Upper lobe of right lung (tissue), 1 donor: ENCODE measurements at regions not wholly inside any gene's neighbourhood (a gene's known extent, or its start where the extent isn't known, plus 50 kb on each side); places are given as distances from the start of the nearest gene placed in this dataset.
"Not testable (repeated sequence)": the region's sequence is repeated elsewhere in the genome, so short reads cannot be mapped to it uniquely, and the experiment has no call there.

Experiments
- ATAC-seq: fragments of 200-7000 bp; cut with Tn5 transposase; one replicate; pipeline ENCODE4 v1.9.1; 2020; ENCODE audit warnings: mild to moderate bottlenecking, moderate library complexity
- DNase-seq: peaks from one replicate; pipeline ENCODE4 v3.0.0-alpha.2; 2020
- H3K27ac ChIP-seq: fragments of 200-600 bp; one replicate; pipeline ENCODE4 v1.8.0; 2022
- H3K27me3 ChIP-seq: fragments of 200-600 bp; one replicate; pipeline ENCODE4 v1.8.0; 2022; ENCODE audit warnings: mild to moderate bottlenecking
- H3K36me3 ChIP-seq: fragments of 200-600 bp; one replicate; pipeline ENCODE4 v1.8.0; 2022
- H3K4me1 ChIP-seq: fragments of 200-600 bp; one replicate; pipeline ENCODE4 v1.8.0; 2022
- H3K4me3 ChIP-seq: fragments of 200-600 bp; one replicate; pipeline ENCODE4 v1.8.0; 2022; ENCODE audit warnings: mild to moderate bottlenecking
- H3K9me3 ChIP-seq: fragments of 200-600 bp; one replicate; pipeline ENCODE4 v1.8.0; 2022
- intact Hi-C: fragments of 100-400 bp; cut with DNase I; formaldehyde crosslinking; loops from one replicate; pipeline ENCODE4 v1.11.0; 2022
- TF ChIP-seq, protein P1 (sequence below): fragments of 200-600 bp; IDR thresholded peaks from one replicate; pipeline ENCODE4 v1.8.0; 2022; ENCODE audit warnings: antibody characterized with exemption
- donor health status: DM: no; HTN: yes; CAD: no; lungs with severe emphysema.

DNA sequence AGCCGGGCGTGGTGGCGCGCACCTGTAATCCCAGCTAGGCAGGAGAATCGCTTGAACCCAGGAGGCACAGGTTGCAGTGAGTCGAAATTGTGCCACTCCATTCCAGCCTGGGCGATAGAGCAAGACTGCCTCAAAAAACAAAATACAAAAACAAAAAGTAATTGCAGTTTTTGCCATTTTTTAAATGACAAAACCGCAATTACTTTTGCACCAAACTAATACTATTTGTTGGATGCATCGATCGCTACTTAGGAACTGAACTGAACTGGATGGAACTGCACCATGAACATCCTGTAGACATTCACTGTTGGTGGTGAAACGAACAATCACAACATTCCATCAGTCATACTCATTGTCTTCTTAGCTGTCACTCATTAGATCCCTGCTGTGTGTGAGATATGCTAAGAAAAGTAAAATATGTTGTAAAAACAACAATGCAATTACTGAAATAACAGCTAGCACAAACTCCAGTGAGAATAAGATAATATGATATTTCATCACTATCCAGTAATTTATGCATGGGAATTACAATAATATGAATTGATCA is 341.2 kb downstream of the ACTR3B start:
- H3K36me3 ChIP-seq = no peaks in the 10 kb centered on the region
- no peak for DNase-seq
- no peak overlapping the region for H3K27ac ChIP-seq
- ATAC-seq = no peak
- H3K9me3 ChIP-seq = no peaks in the 10 kb centered on the region
- intact Hi-C loops = no loop called here
- no peak overlapping the region for H3K4me3 ChIP-seq
- no peaks in the 10 kb centered on the region for H3K4me1 ChIP-seq
- H3K27me3 ChIP-seq = no peaks in the 10 kb centered on the region
- TF ChIP-seq, protein P1, sequence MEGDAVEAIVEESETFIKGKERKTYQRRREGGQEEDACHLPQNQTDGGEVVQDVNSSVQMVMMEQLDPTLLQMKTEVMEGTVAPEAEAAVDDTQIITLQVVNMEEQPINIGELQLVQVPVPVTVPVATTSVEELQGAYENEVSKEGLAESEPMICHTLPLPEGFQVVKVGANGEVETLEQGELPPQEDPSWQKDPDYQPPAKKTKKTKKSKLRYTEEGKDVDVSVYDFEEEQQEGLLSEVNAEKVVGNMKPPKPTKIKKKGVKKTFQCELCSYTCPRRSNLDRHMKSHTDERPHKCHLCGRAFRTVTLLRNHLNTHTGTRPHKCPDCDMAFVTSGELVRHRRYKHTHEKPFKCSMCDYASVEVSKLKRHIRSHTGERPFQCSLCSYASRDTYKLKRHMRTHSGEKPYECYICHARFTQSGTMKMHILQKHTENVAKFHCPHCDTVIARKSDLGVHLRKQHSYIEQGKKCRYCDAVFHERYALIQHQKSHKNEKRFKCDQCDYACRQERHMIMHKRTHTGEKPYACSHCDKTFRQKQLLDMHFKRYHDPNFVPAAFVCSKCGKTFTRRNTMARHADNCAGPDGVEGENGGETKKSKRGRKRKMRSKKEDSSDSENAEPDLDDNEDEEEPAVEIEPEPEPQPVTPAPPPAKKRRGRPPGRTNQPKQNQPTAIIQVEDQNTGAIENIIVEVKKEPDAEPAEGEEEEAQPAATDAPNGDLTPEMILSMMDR = no peak

DNA sequence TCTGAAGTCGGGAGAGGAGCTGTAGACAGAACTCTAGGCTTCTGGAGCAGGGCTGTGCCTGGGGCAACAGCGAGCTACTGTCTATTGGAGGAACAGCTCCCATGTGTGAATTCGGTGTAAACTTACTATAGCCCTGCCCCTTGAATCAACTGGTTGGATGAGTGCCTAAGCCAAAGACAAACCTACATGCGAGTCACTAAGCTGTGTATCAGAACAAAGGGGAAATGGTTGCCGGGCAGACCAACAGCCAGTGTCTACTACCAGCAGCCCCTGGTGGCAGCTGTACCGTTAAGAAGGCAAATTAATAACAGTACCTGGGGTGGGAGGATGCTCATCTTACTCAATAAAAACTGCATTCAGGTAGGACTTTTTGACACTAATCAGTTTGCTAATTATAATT is 343.6 kb downstream of the ACTR3B start:
- no peak for ATAC-seq
- H3K27ac ChIP-seq = no peak overlapping the region
- no peak for DNase-seq
- no peaks in the 10 kb centered on the region for H3K27me3 ChIP-seq
- H3K36me3 ChIP-seq = no peaks in the 10 kb centered on the region
- intact Hi-C loops = no loop called here
- TF ChIP-seq, protein P1 = no peak
- no peak overlapping the region for H3K4me3 ChIP-seq
- no peaks in the 10 kb centered on the region for H3K4me1 ChIP-seq
- H3K9me3 ChIP-seq = no peaks in the 10 kb centered on the region

DNA sequence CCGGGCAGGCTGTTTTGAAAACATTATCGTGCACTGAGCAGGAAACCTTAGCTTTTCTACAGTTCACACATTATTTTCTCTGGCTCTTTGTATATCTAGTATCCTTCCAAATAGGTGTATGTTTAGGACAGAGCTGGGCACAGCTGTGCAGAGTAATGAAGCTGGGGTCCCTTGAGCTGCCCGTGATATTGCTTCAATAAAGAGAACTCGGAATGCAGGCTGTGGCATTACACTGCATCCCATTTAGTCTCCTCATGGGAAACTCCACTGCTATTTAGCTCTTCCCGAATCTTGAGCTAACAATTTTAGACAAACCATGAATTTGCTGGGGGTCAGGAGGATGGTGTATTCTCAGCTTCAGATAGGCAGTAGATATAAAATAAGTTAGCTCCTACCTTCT is 348.3 kb downstream of the ACTR3B start:
- DNase-seq (no peak), ATAC-seq (no peak)
- Histone ChIP-seq H3K9me3 (no peaks in the 10 kb centered on the region), H3K27ac (no peak overlapping the region), H3K36me3 (no peaks in the 10 kb centered on the region), H3K4me3 (no peak overlapping the region), H3K4me1 (no peaks in the 10 kb centered on the region), H3K27me3 (no peaks in the 10 kb centered on the region)
- intact Hi-C loops = no loop called here
- TF ChIP-seq, protein P1 = no peak

DNA sequence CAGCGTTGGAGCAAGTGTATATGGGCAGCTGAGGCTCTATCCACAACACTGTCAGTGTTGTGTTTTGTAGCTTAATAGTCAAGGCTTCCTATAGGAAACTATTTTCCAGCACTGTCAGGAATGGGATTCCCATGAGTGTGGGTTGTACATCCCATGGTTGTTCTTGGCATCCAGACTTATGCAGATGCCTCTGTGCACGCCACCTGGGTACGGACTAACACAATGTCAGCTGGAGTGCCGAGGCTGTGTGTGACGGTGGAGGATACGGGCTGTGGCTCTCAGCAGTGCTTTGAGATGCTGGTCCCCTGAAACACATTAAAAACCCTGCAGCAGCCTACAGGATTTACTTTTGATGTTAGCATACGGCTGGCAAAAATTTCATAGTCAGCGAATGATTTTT is 350.0 kb downstream of the ACTR3B start:
- intact Hi-C loops = no loop called here
- ATAC-seq (no peak), DNase-seq (no peak)
- Histone ChIP-seq H3K4me3 (no peak overlapping the region), H3K27me3 (no peaks in the 10 kb centered on the region), H3K9me3 (no peaks in the 10 kb centered on the region), H3K27ac (no peak overlapping the region), H3K4me1 (no peaks in the 10 kb centered on the region), H3K36me3 (no peaks in the 10 kb centered on the region)
- TF ChIP-seq, protein P1 = no peak

DNA sequence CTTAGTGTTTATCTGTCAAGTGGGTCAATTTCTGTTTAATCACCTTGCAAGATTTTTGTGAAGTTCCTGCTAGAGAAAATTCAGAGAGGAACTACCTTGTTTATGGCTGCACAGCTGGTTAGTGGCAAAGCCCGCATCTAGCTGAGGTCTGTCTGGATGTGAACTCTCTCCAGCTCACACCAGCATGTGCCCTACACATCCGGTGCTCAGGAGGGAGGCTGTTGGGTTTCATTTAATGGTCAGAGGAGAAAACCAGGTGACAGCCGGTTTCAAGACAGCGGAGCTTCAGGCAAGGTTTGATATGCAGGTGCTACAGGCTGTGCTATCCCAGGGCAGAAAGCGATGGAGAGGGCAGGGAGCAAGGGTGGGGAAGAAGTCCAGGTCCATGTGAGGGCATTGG is 351.1 kb downstream of the ACTR3B start:
- Histone ChIP-seq H3K27me3 (no peaks in the 10 kb centered on the region), H3K36me3 (no peaks in the 10 kb centered on the region), H3K4me3 (no peak overlapping the region), H3K27ac (no peak overlapping the region), H3K9me3 (no peaks in the 10 kb centered on the region), H3K4me1 (no peaks in the 10 kb centered on the region)
- intact Hi-C loops = no loop called here
- DNase-seq = no peak
- no peak for ATAC-seq
- TF ChIP-seq, protein P1 = no peak

DNA sequence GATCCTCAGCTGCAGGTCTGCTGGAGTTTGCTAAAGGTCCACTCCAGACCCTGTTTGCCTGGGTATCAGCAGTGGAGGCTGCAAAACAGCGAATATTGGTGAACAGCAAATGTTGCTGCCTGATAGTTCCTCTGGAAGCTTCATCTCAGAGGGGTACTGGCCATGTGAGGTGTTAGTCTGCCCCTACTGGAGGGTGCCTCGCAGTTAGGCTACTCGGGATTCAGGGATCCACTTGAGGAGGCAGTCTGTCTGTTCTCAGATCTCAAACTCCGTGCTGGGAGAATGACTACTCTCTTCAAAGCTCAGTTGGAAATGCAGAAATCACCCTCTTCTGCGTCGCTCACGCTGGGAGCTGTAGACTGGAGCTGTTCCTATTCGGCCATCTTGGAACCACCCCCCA is 362.7 kb downstream of the ACTR3B start:
- intact Hi-C loops, H3K27me3 ChIP-seq, ATAC-seq, H3K9me3 ChIP-seq, H3K36me3 ChIP-seq, H3K4me3 ChIP-seq, DNase-seq, H3K27ac ChIP-seq, H3K4me1 ChIP-seq: not testable (repeated sequence)
